RWPE2 (cell line): ENCODE measurements at regions not wholly inside any gene's neighbourhood (a gene's known extent, or its start where the extent isn't known, plus 50 kb on each side); places are given as distances from the start of the nearest gene placed in this dataset.
"Not testable (repeated sequence)": the region's sequence is repeated elsewhere in the genome, so short reads cannot be mapped to it uniquely, and the experiment has no call there.

Experiments used
- ATAC-seq: fragments of 200-7000 bp; cut with Tn5 transposase; 3 replicates; pipeline ENCODE4 v1.9.1; 2021; ENCODE audit warnings: low read depth
- DNase-seq: peaks from one replicate; pipeline ENCODE4 v3.0.0-alpha.2; 2020; ENCODE audit warnings: low spot score
- H3K27ac ChIP-seq: fragments of 450-650 bp; 2 replicates; pipeline ENCODE4 v1.5.1; 2017; ENCODE audit warnings: mild to moderate bottlenecking; ENCODE audit not compliant: poor library complexity, severe bottlenecking
- H3K27me3 ChIP-seq: fragments of 250-450 bp; sonication (Bioruptor Pico); 2 replicates; pipeline ENCODE4 v1.5.1; 2021; ENCODE audit warnings: mild to moderate bottlenecking, moderate library complexity; ENCODE audit not compliant: insufficient read depth, poor library complexity, severe bottlenecking
- H3K36me3 ChIP-seq: fragments of 250-450 bp; sonication (Bioruptor Pico); 2 replicates; pipeline ENCODE4 v1.5.1; 2020; ENCODE audit warnings: low read depth, mild to moderate bottlenecking, moderate library complexity
- H3K4me1 ChIP-seq: fragments of 250-450 bp; sonication (Bioruptor Pico); 2 replicates; pipeline ENCODE4 v1.5.1; 2021; ENCODE audit warnings: mild to moderate bottlenecking, moderate library complexity; ENCODE audit not compliant: insufficient read depth, poor library complexity, severe bottlenecking
- H3K4me3 ChIP-seq: fragments of 250-450 bp; sonication (Bioruptor Pico); 2 replicates; pipeline ENCODE4 v1.5.1; 2021; ENCODE audit warnings: mild to moderate bottlenecking, moderate library complexity; ENCODE audit not compliant: severe bottlenecking
- H3K9me3 ChIP-seq: fragments of 250-450 bp; sonication (Bioruptor Pico); 2 replicates; pipeline ENCODE4 v1.5.1; 2021; ENCODE audit warnings: mild to moderate bottlenecking, moderate library complexity; ENCODE audit not compliant: severe bottlenecking
- CTCF ChIP-seq: fragments of 450-650 bp; IDR thresholded peaks from one replicate; pipeline ENCODE4 v1.5.1; 2017; ENCODE audit warnings: mild to moderate bottlenecking, moderate library complexity; ENCODE audit not compliant: poor library complexity, severe bottlenecking

GRCh38 chr10:130936851-130937250 is 374.7 kb downstream of the TCERG1L start:
- Histone ChIP-seq H3K27ac (peak overlapping the region; percentile 23), H3K9me3 (peaks cover 1% of the 10 kb centered on the region), H3K4me3 (no peak overlapping the region), H3K4me1 (no peaks in the 10 kb centered on the region), H3K36me3 (no peaks in the 10 kb centered on the region), H3K27me3 (no peaks in the 10 kb centered on the region)
- no peak for TF ChIP-seq CTCF
- no peak for DNase-seq
- peak; percentile 74 for ATAC-seq

- no peak overlapping the region for H3K27ac ChIP-seq
- H3K4me3 ChIP-seq = no peak overlapping the region
- H3K4me1 ChIP-seq = no peaks in the 10 kb centered on the region
- ATAC-seq (no peak), DNase-seq (no peak)
- no peaks in the 10 kb centered on the region for H3K36me3 ChIP-seq
- peaks cover 1% of the 10 kb centered on the region for H3K9me3 ChIP-seq
- H3K27me3 ChIP-seq = no peaks in the 10 kb centered on the region
- no peak for TF ChIP-seq CTCF
These were observed 373.5 kb downstream of the TCERG1L start for GRCh38 chr10:130938051-130938450.

GRCh38 chr10:130938891-130939290 is 372.6 kb downstream of the TCERG1L start:
- H3K4me3 ChIP-seq, ATAC-seq, H3K27me3 ChIP-seq, H3K9me3 ChIP-seq, H3K36me3 ChIP-seq, H3K4me1 ChIP-seq, DNase-seq, H3K27ac ChIP-seq: not testable (repeated sequence)

GRCh38 chr10:130941886-130942285 is 369.6 kb downstream of the TCERG1L start:
- H3K4me1 ChIP-seq = no peaks in the 10 kb centered on the region
- ATAC-seq (no peak), DNase-seq (no peak)
- TF ChIP-seq CTCF = no peak
- H3K27ac ChIP-seq = no peak overlapping the region
- H3K4me3 ChIP-seq = no peak overlapping the region
- H3K9me3 ChIP-seq = peaks cover 1% of the 10 kb centered on the region
- no peaks in the 10 kb centered on the region for H3K27me3 ChIP-seq
- H3K36me3 ChIP-seq = no peaks in the 10 kb centered on the region

GRCh38 chr10:130952086-130952485 is 359.4 kb downstream of the TCERG1L start:
- ATAC-seq (no peak), DNase-seq (no peak)
- H3K4me3 ChIP-seq = no peak overlapping the region
- no peaks in the 10 kb centered on the region for H3K36me3 ChIP-seq
- H3K27ac ChIP-seq = no peak overlapping the region
- H3K4me1 ChIP-seq = no peaks in the 10 kb centered on the region
- no peaks in the 10 kb centered on the region for H3K27me3 ChIP-seq
- H3K9me3 ChIP-seq = no peaks in the 10 kb centered on the region
- no peak for TF ChIP-seq CTCF
